Adrenal gland (tissue), 9 donors: ENCODE measurements at regions not wholly inside any gene's neighbourhood (a gene's known extent, or its start where the extent isn't known, plus 50 kb on each side); places are given as distances from the start of the nearest gene placed in this dataset.

Experiments used
- DNase-seq, 7 donors: peaks; one replicate each; pipeline ENCODE4 v3.0.0-alpha.2; 2019 to 2020
- H3K27ac ChIP-seq, 5 donors: fragments of 200-600 bp; sonication (generic) in 4 of 5; 1 replicate in 3 of 5; 2 replicates in 2 of 5; pipeline versions ENCODE4 v1.5.1 to v1.8.0; 2016 to 2020; ENCODE audit warnings: mild to moderate bottlenecking in 1 of 5
- H3K27me3 ChIP-seq: fragments of 200-600 bp; 2 replicates; pipeline ENCODE4 v1.8.0; 2021
- H3K36me3 ChIP-seq, 2 donors: fragments of 200-600 bp; replicated peaks in 1 of 2; 1 replicate in 1 of 2; 2 replicates in 1 of 2; pipeline versions ENCODE4 v1.5.1 to v1.8.0; 2018 to 2022
- H3K4me1 ChIP-seq, 2 donors: fragments of 200-600 bp; replicated peaks in 1 of 2; 1 replicate in 1 of 2; 2 replicates in 1 of 2; pipeline versions ENCODE4 v1.5.1 to v1.8.0; 2018 to 2021
- H3K4me3 ChIP-seq, 4 donors: fragments of 200-600 bp; sonication (generic) in 3 of 4; one replicate each; pipeline ENCODE4 v1.5.1; 2016 to 2018
- H3K9me3 ChIP-seq, 3 donors: fragments of 200-600 bp; sonication (generic) in 1 of 3; replicated peaks in 1 of 3; 1 replicate in 2 of 3; 2 replicates in 1 of 3; pipeline versions ENCODE4 v1.5.1 to v1.8.0; 2016 to 2021
- POLR2A ChIP-seq, 2 donors: fragments of 450-650 bp; IDR thresholded peaks; one replicate each; pipeline ENCODE4 v1.6.1; 2017; ENCODE audit warnings: antibody characterized with exemption in 2 of 2, mild to moderate bottlenecking in 2 of 2, moderate library complexity in 1 of 2
- WGBS, 4 donors: extraction: QIAGEN DNeasy Blood & Tissue Kit in 2 of 4; methylation state at CpG; one replicate each; pipeline versions ENCODE4 v1.1.5 to v1.1.7; 2013 to 2017; 5-methylcytosine and 5-hydroxymethylcytosine counted together
- intact Hi-C, 2 donors: fragments of 100-400 bp; cut with DNase I; formaldehyde crosslinking; loops; one replicate each; pipeline versions ENCODE4 v1.14.1 to v1.15.0; 2022 to 2023
- TF ChIP-seq, protein P1 (sequence below), 6 experiments: fragments of 450-650 bp in 4 of 6; fragments of 200-600 bp in 2 of 6; sonication (generic) in 1 of 6; IDR thresholded peaks; 1 replicate in 5 of 6; 2 replicates in 1 of 6; pipeline versions ENCODE4 v1.5.1 to v1.8.0; 2016 to 2021; ENCODE audit warnings: antibody characterized with exemption in 6 of 6, mild to moderate bottlenecking in 2 of 6, moderate library complexity in 1 of 6
- donor health status: healthy with polysubstance abuse.
- donor health status: Bipolar disorder and iron deficiency.
- donor health status: DM: yes; HTN: yes; CAD: no.
- donor health status: DM: no; HTN: no; CAD: no.
- donor health status: DM: no; HTN: no; CAD: no.

DNA sequence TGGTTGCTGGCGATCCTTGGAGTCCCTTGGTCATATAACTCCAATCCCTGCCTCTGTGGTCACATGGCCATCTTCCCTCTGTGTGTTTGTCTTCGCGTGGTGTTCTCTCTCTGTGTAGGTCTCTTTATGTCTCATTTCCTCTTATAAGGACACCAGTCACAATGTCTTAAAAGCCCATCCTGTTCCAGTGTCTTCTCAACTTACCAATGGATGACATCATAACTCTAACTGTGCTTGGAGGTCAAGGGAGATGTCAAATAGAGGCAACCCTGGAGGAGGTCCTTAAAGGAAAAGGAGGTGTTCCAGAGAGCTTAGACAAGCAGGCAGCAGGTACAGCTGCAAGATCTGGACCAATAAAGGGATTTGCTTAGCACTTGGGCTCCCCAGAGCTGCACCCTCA, 143.0 kb downstream of the BUB3 start:
- intact Hi-C loops: no loop called here
- no peak for DNase-seq
- Histone ChIP-seq H3K4me1 (peaks cover 0 to 10% of the 10 kb centered on the region in 2 donors), H3K36me3 (no peaks in the 10 kb centered on the region), H3K9me3 (no peaks in the 10 kb centered on the region), H3K27me3 (no peaks in the 10 kb centered on the region), H3K27ac (no peak overlapping the region), H3K4me3 (no peak overlapping the region)
- WGBS, 4 donors: 83 to 91% (median 87%) methylated on average over 3 of the region's 3 CpGs
- TF ChIP-seq POLR2A (IDR thresholded peaks at IDR 0.05): no peak
- TF ChIP-seq, protein P1, sequence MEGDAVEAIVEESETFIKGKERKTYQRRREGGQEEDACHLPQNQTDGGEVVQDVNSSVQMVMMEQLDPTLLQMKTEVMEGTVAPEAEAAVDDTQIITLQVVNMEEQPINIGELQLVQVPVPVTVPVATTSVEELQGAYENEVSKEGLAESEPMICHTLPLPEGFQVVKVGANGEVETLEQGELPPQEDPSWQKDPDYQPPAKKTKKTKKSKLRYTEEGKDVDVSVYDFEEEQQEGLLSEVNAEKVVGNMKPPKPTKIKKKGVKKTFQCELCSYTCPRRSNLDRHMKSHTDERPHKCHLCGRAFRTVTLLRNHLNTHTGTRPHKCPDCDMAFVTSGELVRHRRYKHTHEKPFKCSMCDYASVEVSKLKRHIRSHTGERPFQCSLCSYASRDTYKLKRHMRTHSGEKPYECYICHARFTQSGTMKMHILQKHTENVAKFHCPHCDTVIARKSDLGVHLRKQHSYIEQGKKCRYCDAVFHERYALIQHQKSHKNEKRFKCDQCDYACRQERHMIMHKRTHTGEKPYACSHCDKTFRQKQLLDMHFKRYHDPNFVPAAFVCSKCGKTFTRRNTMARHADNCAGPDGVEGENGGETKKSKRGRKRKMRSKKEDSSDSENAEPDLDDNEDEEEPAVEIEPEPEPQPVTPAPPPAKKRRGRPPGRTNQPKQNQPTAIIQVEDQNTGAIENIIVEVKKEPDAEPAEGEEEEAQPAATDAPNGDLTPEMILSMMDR (IDR thresholded peaks at IDR 0.05): no peak

DNA sequence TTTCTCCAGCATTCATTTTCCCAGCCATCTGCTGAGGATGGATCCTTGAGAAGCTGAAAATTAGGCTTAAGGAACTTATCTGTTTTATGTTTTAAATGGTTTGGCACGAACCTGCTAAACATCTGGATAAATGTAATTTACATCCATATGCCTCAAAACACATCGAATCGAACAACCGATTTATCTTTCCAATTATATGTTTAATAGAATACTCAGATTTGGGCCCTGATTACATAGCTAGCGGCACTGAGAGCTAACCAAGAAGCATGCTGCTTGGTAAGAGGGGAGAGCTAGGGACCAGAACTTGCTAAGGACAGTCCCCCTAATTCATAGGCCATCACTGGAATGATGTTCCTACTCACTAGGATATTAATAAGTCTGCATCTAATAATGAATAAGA, 144.4 kb downstream of the BUB3 start:
- 84 to 90% (median 88%) methylated on average over 5 of the region's 5 CpGs for WGBS, 4 donors
- Histone ChIP-seq H3K27me3 (no peaks in the 10 kb centered on the region), H3K27ac (no peak overlapping the region), H3K9me3 (no peaks in the 10 kb centered on the region), H3K4me3 (no peak overlapping the region), H3K36me3 (no peaks in the 10 kb centered on the region), H3K4me1 (peaks cover 0 to 10% of the 10 kb centered on the region in 2 donors)
- DNase-seq: no peak
- intact Hi-C loops: no loop called here
- TF ChIP-seq POLR2A (IDR thresholded peaks at IDR 0.05): no peak
- TF ChIP-seq, protein P1 (IDR thresholded peaks at IDR 0.05): no peak

DNA sequence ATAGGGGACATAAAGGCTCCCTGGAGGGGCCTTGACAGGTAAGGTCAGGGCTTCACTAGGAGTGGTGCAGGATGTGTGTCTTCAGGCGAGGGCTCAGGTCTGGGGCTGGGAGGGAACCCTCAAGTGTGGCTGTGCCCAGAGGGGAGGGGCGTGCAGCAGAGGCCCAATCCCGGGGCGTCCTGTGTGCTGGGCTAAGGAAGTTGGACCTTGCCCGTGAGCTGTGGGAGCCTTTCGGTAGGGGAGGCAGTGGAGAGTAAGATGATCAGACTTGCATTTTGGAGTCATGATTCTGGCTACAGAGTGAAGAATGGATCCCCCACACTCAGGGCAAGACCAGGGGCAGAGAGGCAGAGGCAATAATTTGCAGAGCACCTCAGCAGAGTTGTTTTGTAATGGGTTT, 145.4 kb downstream of the BUB3 start:
- intact Hi-C loops: no loop called here
- Histone ChIP-seq H3K27me3 (no peaks in the 10 kb centered on the region), H3K27ac (no peak overlapping the region), H3K4me3 (no peak overlapping the region), H3K9me3 (no peaks in the 10 kb centered on the region), H3K4me1 (peaks cover 0 to 10% of the 10 kb centered on the region in 2 donors), H3K36me3 (no peaks in the 10 kb centered on the region)
- no peak for DNase-seq
- no peak for TF ChIP-seq POLR2A (IDR thresholded peaks at IDR 0.05)
- TF ChIP-seq, protein P1 (IDR thresholded peaks at IDR 0.05): no peak
- WGBS, 4 donors: 87 to 96% (median 88%) methylated on average over 2 to 6 of the region's 6 CpGs

DNA sequence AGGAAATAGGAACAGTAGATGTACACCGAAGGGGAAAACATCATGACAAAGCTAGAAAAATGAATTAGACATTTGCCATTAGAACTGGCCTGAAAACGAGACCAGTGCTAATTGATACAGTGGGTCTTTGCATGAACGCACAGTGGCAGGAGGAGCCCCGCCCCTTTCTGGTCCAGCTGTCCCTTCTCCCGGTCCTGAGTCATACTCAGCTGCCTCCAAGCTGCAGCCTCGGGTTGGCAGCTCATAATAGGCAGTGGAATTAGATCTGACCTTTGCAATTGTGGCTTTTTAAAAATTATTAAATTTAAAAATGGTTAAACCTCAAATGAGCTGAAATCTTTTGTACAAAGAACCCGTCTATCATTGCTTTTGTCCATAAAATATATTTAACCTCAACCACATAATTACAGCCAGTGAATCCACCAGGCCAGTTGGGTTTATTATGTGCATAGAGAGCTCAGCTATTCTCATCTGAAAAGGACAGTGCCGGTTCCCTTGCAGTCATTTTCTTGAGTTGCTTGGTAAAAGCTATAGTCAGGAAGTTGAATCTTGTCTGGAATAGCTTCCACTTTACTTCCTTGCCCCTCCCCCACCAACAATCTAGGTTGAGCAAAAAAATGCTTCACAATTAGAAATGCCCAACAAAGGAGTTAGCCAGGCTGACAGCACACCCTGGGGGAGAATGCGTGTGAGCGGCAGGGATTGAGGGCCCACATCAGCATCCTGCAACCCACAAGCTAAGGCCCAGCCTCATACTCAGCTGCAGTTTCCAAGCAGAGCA, 147.1 kb downstream of the BUB3 start:
- no peaks in the 10 kb centered on the region for H3K9me3 ChIP-seq
- peaks cover 0 to 10% of the 10 kb centered on the region in 2 donors for H3K4me1 ChIP-seq
- no peak for TF ChIP-seq POLR2A (IDR thresholded peaks at IDR 0.05)
- TF ChIP-seq, protein P1 (IDR thresholded peaks at IDR 0.05): no peak
- 31 to 39% (median 37%) methylated on average over 10 of the region's 10 CpGs for WGBS, 4 donors
- peak overlapping the region in 1 of 5 donors; percentile 47 for H3K27ac ChIP-seq
- H3K27me3 ChIP-seq: no peaks in the 10 kb centered on the region
- DNase-seq: peak; percentile 52 to 92 (median 71)
- intact Hi-C loops: no loop called here
- H3K4me3 ChIP-seq: no peak overlapping the region
- H3K36me3 ChIP-seq: no peaks in the 10 kb centered on the region
